Right lobe of liver (tissue), 4 donors: ENCODE measurements at regions not wholly inside any gene's neighbourhood (a gene's known extent, or its start where the extent isn't known, plus 50 kb on each side); places are given as distances from the start of the nearest gene placed in this dataset.

ENCODE experiments used
- POLR2A ChIP-seq: fragments of 450-650 bp; IDR thresholded peaks from one replicate; pipeline ENCODE4 v1.6.1; 2017; ENCODE audit warnings: antibody characterized with exemption, mild to moderate bottlenecking
- TF ChIP-seq, protein P1 (sequence below), 4 donors: fragments of 200-600 bp in 3 of 4; fragments of 450-650 bp in 1 of 4; IDR thresholded peaks; one replicate each; pipeline versions ENCODE4 v1.5.1 to v1.8.0; 2016 to 2022; ENCODE audit warnings: antibody characterized with exemption in 4 of 4, mild to moderate bottlenecking in 2 of 4
- donor health status: DM: no; HTN: no; CAD: no.
- donor health status: DM: no; HTN: no; CAD: no.
- donor health status: DM: no; HTN: yes; CAD: no.

DNA sequence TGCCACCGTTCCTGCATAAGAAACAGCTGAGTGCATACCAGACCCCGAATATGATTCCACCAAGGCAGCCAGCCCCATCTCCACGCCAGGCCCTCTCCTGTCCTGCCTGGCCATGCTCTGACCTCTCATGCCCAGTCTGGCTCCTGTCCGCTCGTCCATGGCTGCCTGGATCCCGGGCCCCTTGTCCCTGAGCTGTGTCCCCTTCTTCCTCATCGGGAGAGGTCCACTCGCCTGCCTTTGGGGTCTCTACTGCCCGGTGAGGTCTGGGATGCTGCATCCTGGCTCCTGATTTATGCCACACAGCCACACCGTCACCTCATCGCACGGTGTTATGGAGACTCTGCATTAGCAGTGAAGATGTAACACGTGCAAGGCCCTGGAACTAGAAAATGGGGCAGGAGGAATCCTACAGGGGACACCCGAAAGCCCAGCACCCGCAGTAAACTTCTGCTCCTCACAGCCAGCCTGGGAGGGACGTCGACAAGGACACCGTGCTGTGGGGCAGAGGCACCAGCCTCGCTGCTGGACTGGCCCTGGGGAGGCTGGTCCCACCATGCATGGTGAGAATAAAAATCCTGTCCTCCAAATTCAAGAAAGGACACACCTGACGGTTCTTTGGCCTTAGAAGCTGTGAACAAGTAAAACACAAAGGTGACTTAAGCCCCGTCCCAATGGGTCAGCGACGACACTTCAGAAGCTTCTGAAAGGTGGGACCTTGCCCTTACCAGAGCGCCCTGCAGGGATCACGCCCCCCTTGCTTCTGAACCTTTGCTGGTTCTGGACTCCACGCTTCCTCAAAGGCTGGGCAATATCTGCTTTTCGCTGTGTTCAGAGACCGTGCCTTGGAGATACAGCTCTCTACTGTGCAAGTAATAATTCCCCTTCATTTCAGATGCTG lies 103.0 kb downstream of the DLL1 start:
- TF ChIP-seq, protein P1, sequence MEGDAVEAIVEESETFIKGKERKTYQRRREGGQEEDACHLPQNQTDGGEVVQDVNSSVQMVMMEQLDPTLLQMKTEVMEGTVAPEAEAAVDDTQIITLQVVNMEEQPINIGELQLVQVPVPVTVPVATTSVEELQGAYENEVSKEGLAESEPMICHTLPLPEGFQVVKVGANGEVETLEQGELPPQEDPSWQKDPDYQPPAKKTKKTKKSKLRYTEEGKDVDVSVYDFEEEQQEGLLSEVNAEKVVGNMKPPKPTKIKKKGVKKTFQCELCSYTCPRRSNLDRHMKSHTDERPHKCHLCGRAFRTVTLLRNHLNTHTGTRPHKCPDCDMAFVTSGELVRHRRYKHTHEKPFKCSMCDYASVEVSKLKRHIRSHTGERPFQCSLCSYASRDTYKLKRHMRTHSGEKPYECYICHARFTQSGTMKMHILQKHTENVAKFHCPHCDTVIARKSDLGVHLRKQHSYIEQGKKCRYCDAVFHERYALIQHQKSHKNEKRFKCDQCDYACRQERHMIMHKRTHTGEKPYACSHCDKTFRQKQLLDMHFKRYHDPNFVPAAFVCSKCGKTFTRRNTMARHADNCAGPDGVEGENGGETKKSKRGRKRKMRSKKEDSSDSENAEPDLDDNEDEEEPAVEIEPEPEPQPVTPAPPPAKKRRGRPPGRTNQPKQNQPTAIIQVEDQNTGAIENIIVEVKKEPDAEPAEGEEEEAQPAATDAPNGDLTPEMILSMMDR (IDR thresholded peaks at IDR 0.05): no peak
- TF ChIP-seq POLR2A: no peak
